Astrocyte of the cerebellum (primary cell): ENCODE measurements at regions not wholly inside any gene's neighbourhood (a gene's known extent, or its start where the extent isn't known, plus 50 kb on each side); places are given as distances from the start of the nearest gene placed in this dataset.

Experiments used
- DNase-seq: peaks from one replicate; pipeline ENCODE4 v3.0.0-alpha.2; 2011; ENCODE audit warnings: low read depth
- H3K4me3 ChIP-seq: 2 replicates; pipeline ENCODE4 v1.5.1; 2011; ENCODE audit warnings: mild to moderate bottlenecking, low read depth, low read length, moderate library complexity
- CTCF ChIP-seq: IDR thresholded peaks from 2 replicates; pipeline ENCODE4 v1.5.1; 2012; ENCODE audit warnings: low read length, low read depth, moderate library complexity, mild to moderate bottlenecking; ENCODE audit errors: missing control alignments
- in situ Hi-C: cut with HindIII; loops from 2 replicates; pipeline ENCODE4 v1.10.0; 2017; ENCODE audit warnings: low sequenced_read_pairs

DNA sequence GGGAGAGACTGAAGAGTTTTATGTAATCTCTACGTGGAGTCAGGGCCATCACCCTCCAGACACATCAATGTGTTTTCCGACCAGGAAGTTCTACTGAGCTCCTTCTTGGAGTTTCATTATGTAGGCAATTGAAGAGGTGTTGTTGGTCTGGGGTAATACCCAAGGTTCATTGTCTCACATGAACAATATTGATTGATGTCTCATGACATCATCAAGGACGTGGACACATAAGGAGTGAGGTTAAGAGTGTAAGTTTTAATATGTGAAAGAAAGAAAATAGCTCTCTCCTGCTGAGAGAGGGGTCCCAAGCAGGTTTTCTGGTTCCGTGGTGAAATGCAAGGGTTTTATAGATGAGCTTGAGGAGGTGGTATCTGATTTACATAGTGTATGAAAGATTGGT, 280.7 kb upstream of the MIR17HG start:
- no peak for TF ChIP-seq CTCF
- in situ Hi-C loops: no loop called here
- no peak for DNase-seq
- no peak overlapping the region for H3K4me3 ChIP-seq

- TF ChIP-seq CTCF: no peak
- no peak overlapping the region for H3K4me3 ChIP-seq
- in situ Hi-C loops: no loop called here
- DNase-seq: no peak
These were observed 275.0 kb upstream of the MIR17HG start for GRCh38 chr13:91072486-91072885.

GRCh38 chr13:91074091-91074490, 273.4 kb upstream of the MIR17HG start:
- no peak for TF ChIP-seq CTCF
- in situ Hi-C loops: no loop called here
- H3K4me3 ChIP-seq: no peak overlapping the region
- DNase-seq: no peak

GRCh38 chr13:91076830-91077229, 270.7 kb upstream of the MIR17HG start:
- in situ Hi-C loops: no loop called here
- TF ChIP-seq CTCF: no peak
- no peak for DNase-seq
- no peak overlapping the region for H3K4me3 ChIP-seq

DNA sequence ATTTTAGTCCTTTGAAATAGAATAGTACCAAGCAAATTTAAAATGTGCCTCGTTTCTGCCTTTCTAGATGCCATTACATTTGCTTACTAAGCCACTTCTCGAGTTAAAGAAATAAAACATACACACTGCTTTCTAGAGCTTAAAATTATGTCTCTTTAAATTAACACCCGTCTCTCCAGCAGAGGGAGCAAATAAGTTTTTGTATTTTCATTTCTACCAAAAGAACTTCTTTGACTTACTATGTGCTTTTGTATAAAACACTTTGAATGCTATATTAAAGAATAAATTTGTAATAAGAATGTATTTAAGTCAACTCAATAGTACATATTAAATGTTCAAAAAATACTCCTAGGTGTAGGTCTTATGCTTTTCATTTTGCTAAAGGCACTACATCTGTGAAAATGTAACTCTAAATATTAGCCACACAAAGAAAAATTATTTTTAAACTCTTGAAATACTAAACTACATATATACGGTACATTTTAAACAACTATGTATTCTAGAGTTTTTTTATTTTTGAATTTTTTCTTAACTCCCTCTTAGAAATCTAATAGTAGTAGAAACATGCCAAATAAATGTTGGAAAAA, 269.3 kb upstream of the MIR17HG start:
- peak; percentile 6 for DNase-seq
- peak; percentile 26 for TF ChIP-seq CTCF
- no peak overlapping the region for H3K4me3 ChIP-seq
- in situ Hi-C loops: no loop called here

DNA sequence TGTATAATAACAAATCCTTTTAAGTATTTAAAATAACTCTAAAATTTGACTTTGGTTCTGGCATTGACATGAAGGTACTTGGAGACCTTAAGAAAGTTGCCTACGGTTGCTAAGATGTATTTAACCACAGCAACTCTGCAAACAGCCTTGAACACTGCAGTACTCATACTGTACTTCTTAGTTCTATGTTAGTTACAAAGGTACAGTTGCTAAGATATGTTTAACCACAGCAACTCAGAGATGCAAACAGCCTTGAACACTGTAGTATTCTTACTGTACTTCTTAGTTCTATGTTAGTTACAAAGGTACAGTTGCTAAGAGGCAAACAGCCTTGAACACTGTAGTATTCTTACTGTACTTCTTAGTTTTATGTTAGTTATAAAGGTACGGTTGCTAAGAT, 268.3 kb upstream of the MIR17HG start:
- DNase-seq: no peak
- in situ Hi-C loops: no loop called here

More for the DNA sequence above, 268.3 kb upstream of the MIR17HG start:
- no peak for TF ChIP-seq CTCF
- no peak overlapping the region for H3K4me3 ChIP-seq
